IMR-90 (cell line): ENCODE measurements at regions not wholly inside any gene's neighbourhood (a gene's known extent, or its start where the extent isn't known, plus 50 kb on each side); places are given as distances from the start of the nearest gene placed in this dataset.

Experiments
- CTCF ChIP-seq: conservative IDR thresholded peaks from 2 replicates; pipeline ENCODE4 v1.5.1; 2012; ENCODE audit warnings: mild to moderate bottlenecking, low read depth, low read length, improper control_type of control experiment
- ELK1 ChIP-seq: fragments of 150-350 bp; IDR thresholded peaks from 2 replicates; pipeline ENCODE4 v1.6.1; 2016; ENCODE audit warnings: low read depth, mild to moderate bottlenecking, low read length, moderate library complexity, borderline replicate concordance
- FOS ChIP-seq: fragments of 150-350 bp; IDR thresholded peaks from 2 replicates; pipeline ENCODE4 v1.6.1; 2016; ENCODE audit warnings: low read depth, low read length
- MAFK ChIP-seq: IDR thresholded peaks from 2 replicates; pipeline ENCODE4 v1.6.1; 2012; ENCODE audit warnings: low read depth, low read length, improper control_type of control experiment
- POLR2A ChIP-seq: IDR thresholded peaks from 2 replicates; pipeline ENCODE4 v1.6.1; 2012; ENCODE audit warnings: mild to moderate bottlenecking, low read depth, low read length
- RAD21 ChIP-seq: IDR thresholded peaks from 2 replicates; pipeline ENCODE4 v1.6.1; 2012; ENCODE audit warnings: low read length, improper control_type of control experiment
- SMC3 ChIP-seq: fragments of 150-350 bp; IDR thresholded peaks from 2 replicates; pipeline ENCODE4 v1.6.1; 2016; ENCODE audit warnings: low read depth, mild to moderate bottlenecking, antibody characterized with exemption, low read length, moderate library complexity

GRCh38 chr4:71923070-71923469, 108.7 kb upstream of the NPFFR2 start:
- TF ChIP-seq CTCF: no peak
- no peak for TF ChIP-seq MAFK
- TF ChIP-seq FOS: no peak
- no peak for TF ChIP-seq SMC3
- TF ChIP-seq RAD21: no peak
- TF ChIP-seq POLR2A: no peak
- no peak for TF ChIP-seq ELK1
